B cell (primary cell): ENCODE measurements at regions not wholly inside any gene's neighbourhood (a gene's known extent, or its start where the extent isn't known, plus 50 kb on each side); places are given as distances from the start of the nearest gene placed in this dataset.

ENCODE experiments used
- ATAC-seq: fragments of 200-7000 bp; cut with Tn5 transposase; one replicate; pipeline ENCODE4 v1.10.0; 2021; ENCODE audit warnings: low read depth, mild to moderate bottlenecking, moderate number of reproducible peaks, moderate library complexity
- CTCF ChIA-PET: fragments of 350-600 bp; sonication (Branson Sonifier 250); formaldehyde crosslinking; loops from one replicate; lab custom pipeline; 2021; ENCODE audit warnings: antibody characterized with exemption, inconsistent platforms; lab: Charles Lee
- POLR2A ChIA-PET: fragments of 350-600 bp; sonication (Branson Sonifier 250); formaldehyde crosslinking; loops from one replicate; lab custom pipeline; 2021; ENCODE audit warnings: antibody characterized with exemption; lab: Charles Lee
- DNase-seq: peaks from one replicate; pipeline ENCODE4 v3.0.0; 2013
- H2AFZ ChIP-seq: 2 replicates; pipeline ENCODE4 v1.6.1; 2012; ENCODE audit warnings: mild to moderate bottlenecking, low read depth, low read length; ENCODE audit not compliant: insufficient read depth, poor library complexity, severe bottlenecking
- H3K27ac ChIP-seq, 2 donors: 1 replicate in 1 of 2; 2 replicates in 1 of 2; pipeline ENCODE4 v1.5.1; 2012 to 2013; ENCODE audit warnings: low read length in 2 of 2, mild to moderate bottlenecking in 2 of 2, moderate library complexity in 1 of 2
- H3K27me3 ChIP-seq, 4 experiments: fragments of 200-600 bp in 1 of 4; sonication (generic) in 1 of 4; replicated peaks in 1 of 4; 1 replicate in 2 of 4; 2 replicates in 2 of 4; pipeline versions ENCODE4 v1.6.1 to v1.7.0; 2013 to 2016; ENCODE audit warnings: low read length in 3 of 4, mild to moderate bottlenecking in 2 of 4, mixed read lengths in 1 of 4, moderate library complexity in 1 of 4; ENCODE audit not compliant: insufficient read depth in 4 of 4, control insufficient read depth in 3 of 4; ENCODE audit errors: control extremely low read depth in 1 of 4
- H3K36me3 ChIP-seq, 2 experiments: replicated peaks in 1 of 2; 1 replicate in 1 of 2; 2 replicates in 1 of 2; pipeline versions ENCODE4 v1.6.1 to v1.7.1; 2013; ENCODE audit warnings: low read length in 1 of 2; ENCODE audit not compliant: insufficient read depth in 2 of 2, control insufficient read depth in 1 of 2; ENCODE audit errors: control extremely low read depth in 1 of 2, extremely low read depth in 1 of 2
- H3K4me1 ChIP-seq, 2 donors: fragments of 200-600 bp in 1 of 2; sonication (generic) in 1 of 2; 1 replicate in 1 of 2; 2 replicates in 1 of 2; pipeline versions ENCODE4 v1.5.1 to v1.6.1; 2013 to 2017; ENCODE audit warnings: low read length in 2 of 2; ENCODE audit not compliant: control insufficient read depth in 2 of 2, insufficient read depth in 2 of 2
- H3K4me2 ChIP-seq: replicated peaks from 2 replicates; pipeline ENCODE3; 2012; ENCODE audit warnings: mild to moderate bottlenecking, low read depth, low read length; ENCODE audit not compliant: poor library complexity, severe bottlenecking
- H3K4me3 ChIP-seq, 5 experiments: fragments of 200-600 bp in 1 of 5; sonication (generic) in 1 of 5; 1 replicate in 3 of 5; 2 replicates in 2 of 5; pipeline versions ENCODE4 v1.5.1 to v1.7.0; 2011 to 2016; ENCODE audit warnings: low read length in 4 of 5, mild to moderate bottlenecking in 4 of 5, low read depth in 2 of 5, control low read depth in 1 of 5, moderate library complexity in 1 of 5; ENCODE audit not compliant: insufficient read depth in 1 of 5; ENCODE audit errors: control extremely low read depth in 1 of 5, extremely low read depth in 1 of 5
- H3K79me2 ChIP-seq: fragments of 200-600 bp; sonication (generic); one replicate; pipeline ENCODE4 v1.6.0; 2016; ENCODE audit warnings: low read length; ENCODE audit not compliant: control insufficient read depth, insufficient read depth
- H3K9ac ChIP-seq: fragments of 200-600 bp; sonication (generic); 2 replicates; pipeline ENCODE4 v1.6.1; 2017; ENCODE audit warnings: mild to moderate bottlenecking, low read length, moderate library complexity
- H3K9me3 ChIP-seq, 3 donors: one replicate each; pipeline versions ENCODE4 v1.6.1 to v1.7.1; 2013; ENCODE audit warnings: low read length in 2 of 3; ENCODE audit not compliant: control insufficient read depth in 2 of 3, insufficient read depth in 1 of 3; ENCODE audit errors: control extremely low read depth in 1 of 3
- H4K20me1 ChIP-seq: 2 replicates; pipeline ENCODE4 v1.6.0; 2012; ENCODE audit warnings: mild to moderate bottlenecking, low read length; ENCODE audit not compliant: insufficient read depth, control insufficient read depth, poor library complexity, severe bottlenecking
- H3K27ac Mint-ChIP-seq: one replicate; pipeline ENCODE4 v1.8.0; 2021; ENCODE audit warnings: mixed read lengths
- H3K27me3 Mint-ChIP-seq: one replicate; pipeline ENCODE4 v1.8.0; 2021; ENCODE audit warnings: mixed read lengths
- H3K4me1 Mint-ChIP-seq: one replicate; pipeline ENCODE4 v1.8.0; 2021; ENCODE audit warnings: mixed read lengths
- H3K4me3 Mint-ChIP-seq: one replicate; pipeline ENCODE4 v1.8.0; 2021; ENCODE audit warnings: mixed read lengths
- H3K9me3 Mint-ChIP-seq: one replicate; pipeline ENCODE4 v1.8.0; 2022; ENCODE audit warnings: mixed read lengths; ENCODE audit not compliant: insufficient read depth
- EZH2 ChIP-seq: IDR thresholded peaks from 2 replicates; pipeline ENCODE4 v1.6.1; 2012; ENCODE audit warnings: borderline replicate concordance, low read depth, mild to moderate bottlenecking, moderate library complexity, low read length; ENCODE audit not compliant: insufficient read depth, poor library complexity, severe bottlenecking
- WGBS: methylation state at CpG from one replicate; pipeline ENCODE4 v1.1.5; 2013; ENCODE audit warnings: missing lambda C conversion rate; ENCODE audit not compliant: insufficient coverage; 5-methylcytosine and 5-hydroxymethylcytosine counted together
- intact Hi-C: fragments of 100-400 bp; cut with micrococcal nuclease; formaldehyde crosslinking; loops from one replicate; pipeline ENCODE4 v1.10.0; 2022
- TF ChIP-seq, protein P1 (sequence below): fragments of 200-600 bp; IDR thresholded peaks from one replicate; pipeline ENCODE4 v1.8.0; 2022; ENCODE audit warnings: antibody characterized with exemption, mild to moderate bottlenecking

GRCh38 chr2:78416625-78417300, 608.7 kb upstream of the REG3G start:
- Histone ChIP-seq H3K36me3 (no peaks in the 10 kb centered on the region), H3K4me3 (no peak overlapping the region), H3K27ac (no peak overlapping the region), H3K79me2 (no peaks in the 10 kb centered on the region), H3K27me3 (no peaks in the 10 kb centered on the region), H4K20me1 (no peaks in the 10 kb centered on the region), H3K9ac (no peak overlapping the region), H3K4me2 (no peak overlapping the region), H3K4me1 (no peaks in the 10 kb centered on the region), H3K9me3 (peaks cover 0 to 1% (median 0%) of the 10 kb centered on the region in 3 donors), H2AFZ (no peak overlapping the region)
- Mint-ChIP-seq H3K9me3 (peaks cover 5% of the 10 kb centered on the region), H3K4me3 (no peak overlapping the region), H3K27ac (no peak overlapping the region), H3K4me1 (no peaks in the 10 kb centered on the region), H3K27me3 (no peaks in the 10 kb centered on the region)
- no peak for ATAC-seq
- ChIA-PET POLR2A (no interaction called here), CTCF (no interaction called here)
- DNase-seq = no peak
- intact Hi-C loops = no loop called here
- no CpG with 5 or more reads among the region's 2 CpGs for WGBS
- TF ChIP-seq, protein P1, sequence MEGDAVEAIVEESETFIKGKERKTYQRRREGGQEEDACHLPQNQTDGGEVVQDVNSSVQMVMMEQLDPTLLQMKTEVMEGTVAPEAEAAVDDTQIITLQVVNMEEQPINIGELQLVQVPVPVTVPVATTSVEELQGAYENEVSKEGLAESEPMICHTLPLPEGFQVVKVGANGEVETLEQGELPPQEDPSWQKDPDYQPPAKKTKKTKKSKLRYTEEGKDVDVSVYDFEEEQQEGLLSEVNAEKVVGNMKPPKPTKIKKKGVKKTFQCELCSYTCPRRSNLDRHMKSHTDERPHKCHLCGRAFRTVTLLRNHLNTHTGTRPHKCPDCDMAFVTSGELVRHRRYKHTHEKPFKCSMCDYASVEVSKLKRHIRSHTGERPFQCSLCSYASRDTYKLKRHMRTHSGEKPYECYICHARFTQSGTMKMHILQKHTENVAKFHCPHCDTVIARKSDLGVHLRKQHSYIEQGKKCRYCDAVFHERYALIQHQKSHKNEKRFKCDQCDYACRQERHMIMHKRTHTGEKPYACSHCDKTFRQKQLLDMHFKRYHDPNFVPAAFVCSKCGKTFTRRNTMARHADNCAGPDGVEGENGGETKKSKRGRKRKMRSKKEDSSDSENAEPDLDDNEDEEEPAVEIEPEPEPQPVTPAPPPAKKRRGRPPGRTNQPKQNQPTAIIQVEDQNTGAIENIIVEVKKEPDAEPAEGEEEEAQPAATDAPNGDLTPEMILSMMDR = no peak
- no peak for TF ChIP-seq EZH2

DNA sequence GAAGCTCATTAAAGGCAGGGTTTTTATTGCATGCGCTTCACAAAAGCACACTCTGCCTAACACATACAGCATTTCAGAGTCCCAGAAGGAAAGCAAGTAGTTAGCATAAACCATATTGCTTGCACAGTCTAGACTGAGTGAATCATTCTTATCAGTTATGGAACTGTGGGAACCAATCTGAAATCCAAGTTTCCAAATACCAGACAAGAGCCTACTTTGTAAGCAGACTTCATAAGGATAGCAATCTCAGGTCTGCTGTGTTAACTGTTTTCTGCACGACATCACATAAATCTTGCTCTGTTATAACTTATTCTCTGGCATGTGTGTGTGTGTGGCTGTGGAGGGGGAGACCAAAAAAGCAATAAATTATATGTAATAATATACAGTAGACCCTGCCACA, 608.1 kb upstream of the REG3G start:
- no peaks in the 10 kb centered on the region for H3K4me1 Mint-ChIP-seq
- ATAC-seq (no peak), DNase-seq (no peak)
- H3K36me3 ChIP-seq = no peaks in the 10 kb centered on the region
- WGBS = no CpG with 5 or more reads among the region's 2 CpGs
- no peaks in the 10 kb centered on the region for H3K79me2 ChIP-seq
- intact Hi-C loops = no loop called here
- H3K27me3 ChIP-seq = no peaks in the 10 kb centered on the region
- H3K27me3 Mint-ChIP-seq = no peaks in the 10 kb centered on the region
- H3K27ac Mint-ChIP-seq = no peak overlapping the region
- no peaks in the 10 kb centered on the region for H3K4me1 ChIP-seq
- no peak overlapping the region for H2AFZ ChIP-seq
- ChIA-PET CTCF (no interaction called here), POLR2A (no interaction called here)
- H3K27ac ChIP-seq = no peak overlapping the region
- peaks cover 0 to 1% (median 0%) of the 10 kb centered on the region in 3 donors for H3K9me3 ChIP-seq
- no peak overlapping the region for H3K4me3 ChIP-seq
- peaks cover 5% of the 10 kb centered on the region for H3K9me3 Mint-ChIP-seq
- TF ChIP-seq, protein P1 = no peak
- TF ChIP-seq EZH2 = no peak
- no peak overlapping the region for H3K9ac ChIP-seq
- no peaks in the 10 kb centered on the region for H4K20me1 ChIP-seq
- no peak overlapping the region for H3K4me2 ChIP-seq
- H3K4me3 Mint-ChIP-seq = no peak overlapping the region
